Mammary epithelial cell (primary cell): ENCODE measurements at regions not wholly inside any gene's neighbourhood (a gene's known extent, or its start where the extent isn't known, plus 50 kb on each side); places are given as distances from the start of the nearest gene placed in this dataset.

Experiments used
- EZH2 ChIP-seq: IDR thresholded peaks from 2 replicates; pipeline ENCODE4 v1.6.1; 2012; ENCODE audit warnings: low read length, inconsistent platforms, borderline replicate concordance
- TF ChIP-seq, protein P1 (sequence below), 2 donors: IDR thresholded peaks in 1 of 2; conservative IDR thresholded peaks in 1 of 2; 2 replicates each; pipeline ENCODE4 v1.5.1; 2011 to 2012; ENCODE audit warnings: inconsistent platforms in 2 of 2, low read length in 2 of 2, mild to moderate bottlenecking in 2 of 2, control low read depth in 1 of 2, low read depth in 1 of 2; ENCODE audit not compliant: insufficient read depth in 1 of 2; ENCODE audit errors: extremely low read depth in 1 of 2

DNA sequence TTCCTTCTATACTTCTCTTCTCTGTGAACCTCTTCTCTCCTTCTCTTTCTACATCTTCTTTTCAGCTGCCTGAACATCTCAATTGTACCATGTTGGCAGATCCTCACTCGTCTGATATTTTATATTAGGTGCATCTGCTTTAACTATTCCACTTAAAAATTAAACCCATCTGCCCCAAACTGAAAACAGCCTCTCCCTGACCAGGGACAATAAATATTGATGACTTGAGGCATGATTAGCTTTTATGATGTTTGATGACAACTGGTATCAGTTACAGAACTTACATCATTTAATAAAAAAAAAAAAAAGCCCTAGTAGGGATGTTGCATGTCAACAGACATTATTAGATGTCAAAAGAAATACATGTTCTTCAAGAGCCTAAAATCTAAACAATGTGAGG is 79.8 kb upstream of the HABP2 start:
- TF ChIP-seq, protein P1, sequence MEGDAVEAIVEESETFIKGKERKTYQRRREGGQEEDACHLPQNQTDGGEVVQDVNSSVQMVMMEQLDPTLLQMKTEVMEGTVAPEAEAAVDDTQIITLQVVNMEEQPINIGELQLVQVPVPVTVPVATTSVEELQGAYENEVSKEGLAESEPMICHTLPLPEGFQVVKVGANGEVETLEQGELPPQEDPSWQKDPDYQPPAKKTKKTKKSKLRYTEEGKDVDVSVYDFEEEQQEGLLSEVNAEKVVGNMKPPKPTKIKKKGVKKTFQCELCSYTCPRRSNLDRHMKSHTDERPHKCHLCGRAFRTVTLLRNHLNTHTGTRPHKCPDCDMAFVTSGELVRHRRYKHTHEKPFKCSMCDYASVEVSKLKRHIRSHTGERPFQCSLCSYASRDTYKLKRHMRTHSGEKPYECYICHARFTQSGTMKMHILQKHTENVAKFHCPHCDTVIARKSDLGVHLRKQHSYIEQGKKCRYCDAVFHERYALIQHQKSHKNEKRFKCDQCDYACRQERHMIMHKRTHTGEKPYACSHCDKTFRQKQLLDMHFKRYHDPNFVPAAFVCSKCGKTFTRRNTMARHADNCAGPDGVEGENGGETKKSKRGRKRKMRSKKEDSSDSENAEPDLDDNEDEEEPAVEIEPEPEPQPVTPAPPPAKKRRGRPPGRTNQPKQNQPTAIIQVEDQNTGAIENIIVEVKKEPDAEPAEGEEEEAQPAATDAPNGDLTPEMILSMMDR (conservative IDR thresholded peaks at IDR 0.05 in 1 of 2, IDR thresholded peaks at IDR 0.05 in 1 of 2; ENCODE audit: extremely low read depth in 1 of 2, insufficient read depth in 1 of 2, low read depth in 1 of 2, low read length in 2 of 2): no peak
- no peak for TF ChIP-seq EZH2
